ENCODE measurements at regions not wholly inside any gene's neighbourhood (a gene's known extent, or its start where the extent isn't known, plus 50 kb on each side); places are given as distances from the start of the nearest gene placed in this dataset.
"Not testable (repeated sequence)": the region's sequence is repeated elsewhere in the genome, so short reads cannot be mapped to it uniquely, and the experiment has no call there.

DNA sequence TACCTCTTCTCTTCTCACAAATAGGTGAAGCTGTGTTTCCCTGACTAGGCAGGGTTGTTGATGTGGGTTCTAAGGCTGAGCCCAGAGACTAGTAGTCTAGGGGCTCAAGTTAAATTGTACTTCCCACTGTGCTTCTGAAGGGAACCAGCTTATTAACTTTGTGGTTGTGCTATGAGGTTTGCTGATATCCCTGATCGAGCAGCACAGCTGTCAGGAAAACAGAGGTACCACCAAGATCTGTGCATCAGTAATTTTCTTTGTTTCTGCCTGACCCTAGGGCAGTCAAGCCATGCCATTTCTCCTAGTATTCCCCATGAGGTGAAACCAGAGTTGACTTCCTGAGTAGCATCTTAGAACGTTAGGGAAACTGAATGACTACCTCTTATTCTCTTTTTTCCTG, 853.8 kb upstream of the MIR17HG start:
- Histone ChIP-seq H3K9me3 (ENCODE audit: control insufficient read depth, low read length) (peaks cover 3% of the 10 kb centered on the region), H3K4me1 (ENCODE audit: control insufficient read depth, insufficient read depth, low read length, poor library complexity, severe bottlenecking) (no peaks in the 10 kb centered on the region), H3K27me3 (replicated peaks; ENCODE audit: control insufficient read depth, insufficient read depth, low read length, poor library complexity, severe bottlenecking) (no peaks in the 10 kb centered on the region), H3K36me3 (ENCODE audit: control insufficient read depth, insufficient read depth, low read length) (no peaks in the 10 kb centered on the region), H3K4me3 (ENCODE audit: insufficient read depth, low read depth, low read length, poor library complexity, severe bottlenecking) (no peak overlapping the region), H3K27ac (ENCODE audit: insufficient read depth, low read length, poor library complexity, severe bottlenecking) (no peak overlapping the region)
- no peak for DNase-seq

DNA sequence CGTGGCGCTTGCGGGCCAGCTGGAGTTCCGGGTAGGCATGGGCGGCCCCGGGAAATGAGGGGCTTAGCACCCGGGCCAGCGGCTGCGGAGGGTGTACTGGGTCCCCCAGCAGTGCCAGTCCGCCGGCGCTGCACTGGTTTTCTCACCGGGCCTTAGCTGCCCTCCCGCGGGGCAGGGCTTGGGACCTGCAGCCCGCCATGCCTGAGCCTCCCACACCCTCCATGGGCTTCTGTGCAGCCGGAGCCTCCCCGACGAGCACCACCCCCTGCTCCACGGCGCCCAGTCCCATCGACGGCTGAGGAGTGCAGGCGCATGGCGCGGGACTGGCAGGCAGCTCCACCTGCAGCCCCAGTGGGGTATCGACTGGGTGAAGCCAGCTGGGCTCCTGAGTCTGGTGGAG, 852.6 kb upstream of the MIR17HG start:
- not testable (repeated sequence) for H3K27ac ChIP-seq (ENCODE audit: insufficient read depth, low read length, poor library complexity, severe bottlenecking); H3K36me3 ChIP-seq (ENCODE audit: control insufficient read depth, insufficient read depth, low read length); DNase-seq; H3K27me3 ChIP-seq (replicated peaks; ENCODE audit: control insufficient read depth, insufficient read depth, low read length, poor library complexity, severe bottlenecking); H3K4me3 ChIP-seq (ENCODE audit: insufficient read depth, low read depth, low read length, poor library complexity, severe bottlenecking); H3K4me1 ChIP-seq (ENCODE audit: control insufficient read depth, insufficient read depth, low read length, poor library complexity, severe bottlenecking); H3K9me3 ChIP-seq (ENCODE audit: control insufficient read depth, low read length)

DNA sequence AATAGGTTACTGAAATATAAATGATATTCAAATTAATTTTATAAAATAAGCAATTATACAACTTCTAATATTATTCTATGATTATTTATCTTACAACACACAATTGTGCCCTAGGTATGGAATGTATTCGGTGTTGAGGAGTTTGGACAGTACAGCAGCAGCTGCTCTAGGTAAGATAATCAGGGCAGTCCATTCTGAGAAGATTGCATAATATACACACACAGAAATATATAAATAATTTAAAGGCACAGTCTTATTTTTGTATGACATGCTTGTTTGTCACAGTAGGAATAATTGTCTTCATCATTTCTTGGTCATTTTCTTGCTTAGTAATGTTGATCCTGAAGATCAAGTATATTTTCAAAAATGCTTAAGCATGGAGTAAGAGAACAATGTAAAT, 849.4 kb upstream of the MIR17HG start:
- no peaks in the 10 kb centered on the region for H3K27me3 ChIP-seq (replicated peaks; ENCODE audit: control insufficient read depth, insufficient read depth, low read length, poor library complexity, severe bottlenecking)
- H3K4me1 ChIP-seq (ENCODE audit: control insufficient read depth, insufficient read depth, low read length, poor library complexity, severe bottlenecking), result no peaks in the 10 kb centered on the region
- H3K36me3 ChIP-seq (ENCODE audit: control insufficient read depth, insufficient read depth, low read length), result no peaks in the 10 kb centered on the region
- peaks cover 3% of the 10 kb centered on the region for H3K9me3 ChIP-seq (ENCODE audit: control insufficient read depth, low read length)
- no peak for DNase-seq
- H3K4me3 ChIP-seq (ENCODE audit: insufficient read depth, low read depth, low read length, poor library complexity, severe bottlenecking), result no peak overlapping the region
- no peak overlapping the region for H3K27ac ChIP-seq (ENCODE audit: insufficient read depth, low read length, poor library complexity, severe bottlenecking)

DNA sequence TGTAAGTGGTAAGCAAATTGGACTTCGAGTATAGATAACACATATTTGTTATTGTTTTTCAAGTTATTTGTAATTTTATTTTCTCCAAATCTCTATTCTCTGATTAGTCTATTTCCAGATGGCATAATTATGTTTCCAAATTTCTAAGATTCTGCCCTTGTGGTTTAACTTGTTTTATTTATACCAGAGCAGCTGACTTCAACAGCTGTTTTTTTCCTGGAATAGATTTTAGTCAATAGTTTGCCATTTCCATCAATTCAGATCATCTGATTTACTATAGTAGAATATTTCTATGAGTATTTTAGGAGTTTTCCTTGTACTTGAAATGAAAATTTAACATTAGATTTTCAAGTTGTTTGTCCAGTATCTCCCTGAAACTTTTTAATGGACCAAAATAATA, 848.7 kb upstream of the MIR17HG start:
- Histone ChIP-seq H3K27ac (ENCODE audit: insufficient read depth, low read length, poor library complexity, severe bottlenecking) (no peak overlapping the region), H3K4me1 (ENCODE audit: control insufficient read depth, insufficient read depth, low read length, poor library complexity, severe bottlenecking) (no peaks in the 10 kb centered on the region), H3K4me3 (ENCODE audit: insufficient read depth, low read depth, low read length, poor library complexity, severe bottlenecking) (no peak overlapping the region), H3K36me3 (ENCODE audit: control insufficient read depth, insufficient read depth, low read length) (no peaks in the 10 kb centered on the region), H3K27me3 (replicated peaks; ENCODE audit: control insufficient read depth, insufficient read depth, low read length, poor library complexity, severe bottlenecking) (no peaks in the 10 kb centered on the region), H3K9me3 (ENCODE audit: control insufficient read depth, low read length) (peaks cover under 1% of the 10 kb centered on the region)
- DNase-seq, result no peak

DNA sequence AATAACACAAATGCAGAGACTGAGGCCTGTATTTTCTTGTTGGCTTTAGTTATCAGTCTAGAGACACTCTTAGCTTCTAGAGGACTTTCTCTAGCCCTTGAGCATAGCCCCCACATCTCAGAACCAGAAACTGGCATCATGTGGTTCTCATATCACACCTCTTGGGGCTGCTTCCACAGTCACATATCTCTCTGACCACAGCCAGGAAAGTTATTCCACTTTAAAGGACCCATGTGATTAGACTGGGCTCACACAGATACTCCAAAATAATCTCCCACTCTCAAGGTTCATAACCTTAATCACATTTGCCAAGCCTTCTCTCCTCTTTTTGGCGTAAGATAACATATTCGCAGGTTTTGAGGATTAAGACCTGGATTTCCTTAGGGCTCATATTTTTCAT, 846.9 kb upstream of the MIR17HG start:
- DNase-seq, result no peak
- Histone ChIP-seq H3K4me1 (ENCODE audit: control insufficient read depth, insufficient read depth, low read length, poor library complexity, severe bottlenecking) (no peaks in the 10 kb centered on the region), H3K4me3 (ENCODE audit: insufficient read depth, low read depth, low read length, poor library complexity, severe bottlenecking) (no peak overlapping the region), H3K36me3 (ENCODE audit: control insufficient read depth, insufficient read depth, low read length) (no peaks in the 10 kb centered on the region), H3K27ac (ENCODE audit: insufficient read depth, low read length, poor library complexity, severe bottlenecking) (no peak overlapping the region), H3K27me3 (replicated peaks; ENCODE audit: control insufficient read depth, insufficient read depth, low read length, poor library complexity, severe bottlenecking) (no peaks in the 10 kb centered on the region), H3K9me3 (ENCODE audit: control insufficient read depth, low read length) (no peaks in the 10 kb centered on the region)

DNA sequence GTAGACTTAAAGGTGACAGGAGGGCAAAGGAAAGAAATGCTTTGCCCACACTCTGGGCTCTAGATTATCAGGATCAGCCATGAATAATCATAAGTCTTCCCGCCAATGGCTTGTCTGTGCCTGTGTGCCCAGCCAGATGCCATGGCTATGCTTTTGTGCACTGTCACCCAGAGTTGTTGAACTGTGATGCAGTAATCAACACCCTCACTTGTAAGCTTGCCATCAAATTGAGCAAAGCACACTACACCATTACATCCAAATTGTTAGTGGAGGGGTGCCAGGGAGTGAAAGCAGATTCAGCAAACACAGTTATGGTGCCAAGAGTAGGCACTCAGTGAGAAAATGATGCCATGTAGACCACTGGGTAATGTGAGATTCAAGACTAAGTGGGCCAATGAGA, 845.3 kb upstream of the MIR17HG start:
- no peak for DNase-seq
- Histone ChIP-seq H3K9me3 (ENCODE audit: control insufficient read depth, low read length) (no peaks in the 10 kb centered on the region), H3K4me1 (ENCODE audit: control insufficient read depth, insufficient read depth, low read length, poor library complexity, severe bottlenecking) (no peaks in the 10 kb centered on the region), H3K27ac (ENCODE audit: insufficient read depth, low read length, poor library complexity, severe bottlenecking) (no peak overlapping the region), H3K4me3 (ENCODE audit: insufficient read depth, low read depth, low read length, poor library complexity, severe bottlenecking) (no peak overlapping the region), H3K27me3 (replicated peaks; ENCODE audit: control insufficient read depth, insufficient read depth, low read length, poor library complexity, severe bottlenecking) (no peaks in the 10 kb centered on the region), H3K36me3 (ENCODE audit: control insufficient read depth, insufficient read depth, low read length) (no peaks in the 10 kb centered on the region)

DNA sequence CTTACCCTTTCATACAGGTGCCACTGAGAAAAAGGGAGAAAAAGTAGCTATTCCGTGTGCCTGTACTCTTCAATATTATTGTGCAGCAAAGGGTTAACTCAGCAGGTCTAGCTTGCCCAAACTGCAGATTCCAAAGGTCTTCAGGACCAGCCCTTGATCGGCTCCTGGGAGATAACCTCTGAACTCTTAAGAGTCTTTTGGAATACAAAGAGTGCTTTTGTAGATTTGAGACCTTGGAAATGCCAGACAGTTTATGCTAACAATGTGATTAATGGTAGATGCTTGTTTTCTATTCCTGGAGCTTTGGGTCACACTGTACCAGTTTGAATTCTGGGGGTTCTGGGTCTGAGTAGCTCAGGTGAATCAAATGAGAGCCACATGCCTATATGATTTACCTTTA, 844.7 kb upstream of the MIR17HG start:
- H3K27me3 ChIP-seq (replicated peaks; ENCODE audit: control insufficient read depth, insufficient read depth, low read length, poor library complexity, severe bottlenecking), result no peaks in the 10 kb centered on the region
- no peak overlapping the region for H3K4me3 ChIP-seq (ENCODE audit: insufficient read depth, low read depth, low read length, poor library complexity, severe bottlenecking)
- no peak overlapping the region for H3K27ac ChIP-seq (ENCODE audit: insufficient read depth, low read length, poor library complexity, severe bottlenecking)
- DNase-seq, result no peak
- H3K4me1 ChIP-seq (ENCODE audit: control insufficient read depth, insufficient read depth, low read length, poor library complexity, severe bottlenecking), result no peaks in the 10 kb centered on the region
- H3K9me3 ChIP-seq (ENCODE audit: control insufficient read depth, low read length), result no peaks in the 10 kb centered on the region
- no peaks in the 10 kb centered on the region for H3K36me3 ChIP-seq (ENCODE audit: control insufficient read depth, insufficient read depth, low read length)

DNA sequence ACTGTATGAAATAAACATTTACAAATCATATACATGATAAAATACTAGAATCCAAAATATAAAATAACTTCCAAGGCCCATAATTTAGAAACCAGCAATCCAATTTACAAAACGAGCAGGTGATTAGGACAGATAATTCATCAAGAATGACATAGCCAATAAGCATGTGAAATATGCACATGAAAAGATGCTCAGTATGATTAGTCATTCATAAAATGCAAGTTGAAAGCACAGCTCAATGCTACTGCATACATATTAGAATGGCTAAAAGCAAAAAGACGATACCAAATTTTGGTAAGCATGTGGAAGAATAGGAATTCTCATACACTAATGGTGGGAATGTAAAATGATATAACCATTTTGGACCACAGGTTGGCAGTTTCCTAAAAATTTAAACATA, 837.2 kb upstream of the MIR17HG start:
- H3K4me1 ChIP-seq (ENCODE audit: control insufficient read depth, insufficient read depth, low read length, poor library complexity, severe bottlenecking), result no peaks in the 10 kb centered on the region
- H3K27ac ChIP-seq (ENCODE audit: insufficient read depth, low read length, poor library complexity, severe bottlenecking), result no peak overlapping the region
- no peaks in the 10 kb centered on the region for H3K36me3 ChIP-seq (ENCODE audit: control insufficient read depth, insufficient read depth, low read length)
- no peak for DNase-seq
- no peak overlapping the region for H3K4me3 ChIP-seq (ENCODE audit: insufficient read depth, low read depth, low read length, poor library complexity, severe bottlenecking)
- no peaks in the 10 kb centered on the region for H3K9me3 ChIP-seq (ENCODE audit: control insufficient read depth, low read length)
- H3K27me3 ChIP-seq (replicated peaks; ENCODE audit: control insufficient read depth, insufficient read depth, low read length, poor library complexity, severe bottlenecking), result no peaks in the 10 kb centered on the region

DNA sequence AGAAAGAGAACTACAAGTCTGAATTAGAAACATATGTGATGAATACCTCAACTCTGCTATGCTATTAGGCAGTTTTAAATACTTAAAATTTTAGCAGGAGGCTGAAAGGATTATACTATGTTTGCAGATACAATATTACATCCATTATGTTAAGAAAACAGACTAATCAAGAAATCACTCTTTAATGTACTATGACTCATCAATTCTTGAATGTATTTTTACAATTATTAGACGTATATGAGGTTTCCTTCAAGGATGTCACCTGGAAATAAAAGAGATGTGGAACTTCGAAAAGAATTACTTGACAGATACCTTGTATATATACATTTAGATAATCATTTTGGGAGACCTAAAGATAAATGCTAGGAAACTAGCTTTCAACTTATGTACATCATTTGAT, 835.6 kb upstream of the MIR17HG start:
- no peaks in the 10 kb centered on the region for H3K4me1 ChIP-seq (ENCODE audit: control insufficient read depth, insufficient read depth, low read length, poor library complexity, severe bottlenecking)
- no peaks in the 10 kb centered on the region for H3K27me3 ChIP-seq (replicated peaks; ENCODE audit: control insufficient read depth, insufficient read depth, low read length, poor library complexity, severe bottlenecking)
- no peak for DNase-seq
- H3K36me3 ChIP-seq (ENCODE audit: control insufficient read depth, insufficient read depth, low read length), result no peaks in the 10 kb centered on the region
- H3K9me3 ChIP-seq (ENCODE audit: control insufficient read depth, low read length), result no peaks in the 10 kb centered on the region
- H3K4me3 ChIP-seq (ENCODE audit: insufficient read depth, low read depth, low read length, poor library complexity, severe bottlenecking), result no peak overlapping the region
- no peak overlapping the region for H3K27ac ChIP-seq (ENCODE audit: insufficient read depth, low read length, poor library complexity, severe bottlenecking)

DNA sequence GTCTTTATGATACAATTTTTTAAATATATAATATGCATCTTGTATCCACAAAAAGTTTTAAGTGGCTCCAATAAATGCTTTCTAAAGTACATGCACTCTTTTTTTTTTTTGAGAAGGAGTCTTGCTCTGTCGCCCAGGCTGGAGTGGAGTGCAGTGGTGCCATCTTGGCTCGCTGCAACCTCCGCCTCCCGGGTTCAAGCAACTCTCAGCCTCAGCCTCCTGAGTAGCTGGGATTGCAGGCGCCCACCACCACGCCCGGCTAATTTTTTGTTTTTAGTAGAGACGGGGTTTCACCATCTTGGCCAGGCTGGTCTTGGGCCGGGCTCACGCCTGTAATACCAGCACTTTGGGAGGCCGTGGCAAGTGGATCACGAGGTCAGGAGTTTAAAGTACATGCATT, 832.8 kb upstream of the MIR17HG start:
- H3K4me3 ChIP-seq (ENCODE audit: insufficient read depth, low read depth, low read length, poor library complexity, severe bottlenecking); H3K9me3 ChIP-seq (ENCODE audit: control insufficient read depth, low read length); H3K27me3 ChIP-seq (replicated peaks; ENCODE audit: control insufficient read depth, insufficient read depth, low read length, poor library complexity, severe bottlenecking); H3K27ac ChIP-seq (ENCODE audit: insufficient read depth, low read length, poor library complexity, severe bottlenecking); DNase-seq; H3K4me1 ChIP-seq (ENCODE audit: control insufficient read depth, insufficient read depth, low read length, poor library complexity, severe bottlenecking); H3K36me3 ChIP-seq (ENCODE audit: control insufficient read depth, insufficient read depth, low read length): not testable (repeated sequence)

DNA sequence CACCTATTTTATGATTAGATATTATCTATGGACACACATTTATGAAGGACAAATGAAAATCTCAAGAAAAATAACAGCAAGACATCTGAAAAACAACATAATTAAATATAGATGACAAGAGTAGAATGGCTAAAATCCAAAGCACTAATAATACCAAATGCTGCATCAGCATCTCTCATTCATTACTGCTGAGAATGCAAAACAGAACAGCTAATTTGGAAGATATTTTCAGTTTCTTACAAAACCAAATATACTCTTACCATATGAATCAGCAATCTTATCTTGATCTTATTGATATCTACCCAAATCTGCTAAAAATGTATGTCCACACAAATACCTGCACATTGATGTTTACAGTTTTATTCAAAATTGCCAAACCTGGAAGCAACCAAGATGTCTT, 829.1 kb upstream of the MIR17HG start:
- Histone ChIP-seq H3K9me3 (ENCODE audit: control insufficient read depth, low read length) (no peaks in the 10 kb centered on the region), H3K4me1 (ENCODE audit: control insufficient read depth, insufficient read depth, low read length, poor library complexity, severe bottlenecking) (no peaks in the 10 kb centered on the region), H3K4me3 (ENCODE audit: insufficient read depth, low read depth, low read length, poor library complexity, severe bottlenecking) (no peak overlapping the region), H3K36me3 (ENCODE audit: control insufficient read depth, insufficient read depth, low read length) (no peaks in the 10 kb centered on the region), H3K27me3 (replicated peaks; ENCODE audit: control insufficient read depth, insufficient read depth, low read length, poor library complexity, severe bottlenecking) (no peaks in the 10 kb centered on the region), H3K27ac (ENCODE audit: insufficient read depth, low read length, poor library complexity, severe bottlenecking) (no peak overlapping the region)
- DNase-seq, result no peak

Measured in effector memory CD4-positive, alpha-beta T cell (primary cell).